GM10266 (cell line): ENCODE measurements at regions not wholly inside any gene's neighbourhood (a gene's known extent, or its start where the extent isn't known, plus 50 kb on each side); places are given as distances from the start of the nearest gene placed in this dataset.
A peak's percentile ranks its signal among the peaks of the same experiment; 100 is the strongest.
"Not testable (repeated sequence)": the region's sequence is repeated elsewhere in the genome, so short reads cannot be mapped to it uniquely, and the experiment has no call there.

ENCODE experiments used
- DNase-seq: peaks from one replicate; pipeline ENCODE4 v3.0.0; 2012; ENCODE audit errors: extremely low spot score
- TF ChIP-seq, protein P1 (sequence below): IDR thresholded peaks from 2 replicates; pipeline ENCODE4 v1.5.1; 2012; ENCODE audit warnings: mild to moderate bottlenecking, low read depth; ENCODE audit not compliant: control insufficient read depth, insufficient read depth; ENCODE audit errors: missing control alignments

- DNase-seq, result not testable (repeated sequence)
Measured at GRCh38 chr3:144023543-144023942, 51.9 kb downstream of the DIPK2A start.

DNA sequence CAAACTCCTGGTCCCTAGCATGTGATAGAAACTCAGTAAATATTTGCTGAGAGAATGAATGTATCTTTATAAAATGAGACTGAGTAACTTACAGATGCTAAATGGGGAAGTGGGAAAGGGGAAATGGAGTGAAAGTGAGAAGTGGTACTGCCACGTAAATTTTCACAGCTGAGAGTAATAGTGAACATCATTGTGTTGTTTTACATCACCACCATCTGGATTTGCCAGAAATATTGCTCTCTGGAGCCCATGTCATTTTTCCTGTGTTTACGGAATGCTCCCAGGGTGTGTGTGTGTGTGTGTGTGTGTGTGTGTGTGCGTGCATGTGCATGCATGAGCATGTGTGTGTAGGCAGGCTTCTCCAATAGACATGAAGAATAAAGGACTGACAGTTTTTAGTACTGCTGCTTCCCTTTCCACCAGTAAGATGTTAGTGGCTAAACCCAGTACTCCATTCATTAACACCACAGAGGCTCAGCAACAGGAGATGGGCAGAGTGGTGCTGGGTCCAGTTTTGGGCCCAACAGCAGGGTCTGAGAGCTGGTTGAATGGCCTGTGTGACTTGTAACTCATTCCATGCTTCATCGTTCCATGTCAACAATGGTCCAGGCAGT is 57.3 kb downstream of the DIPK2A start:
- TF ChIP-seq, protein P1, sequence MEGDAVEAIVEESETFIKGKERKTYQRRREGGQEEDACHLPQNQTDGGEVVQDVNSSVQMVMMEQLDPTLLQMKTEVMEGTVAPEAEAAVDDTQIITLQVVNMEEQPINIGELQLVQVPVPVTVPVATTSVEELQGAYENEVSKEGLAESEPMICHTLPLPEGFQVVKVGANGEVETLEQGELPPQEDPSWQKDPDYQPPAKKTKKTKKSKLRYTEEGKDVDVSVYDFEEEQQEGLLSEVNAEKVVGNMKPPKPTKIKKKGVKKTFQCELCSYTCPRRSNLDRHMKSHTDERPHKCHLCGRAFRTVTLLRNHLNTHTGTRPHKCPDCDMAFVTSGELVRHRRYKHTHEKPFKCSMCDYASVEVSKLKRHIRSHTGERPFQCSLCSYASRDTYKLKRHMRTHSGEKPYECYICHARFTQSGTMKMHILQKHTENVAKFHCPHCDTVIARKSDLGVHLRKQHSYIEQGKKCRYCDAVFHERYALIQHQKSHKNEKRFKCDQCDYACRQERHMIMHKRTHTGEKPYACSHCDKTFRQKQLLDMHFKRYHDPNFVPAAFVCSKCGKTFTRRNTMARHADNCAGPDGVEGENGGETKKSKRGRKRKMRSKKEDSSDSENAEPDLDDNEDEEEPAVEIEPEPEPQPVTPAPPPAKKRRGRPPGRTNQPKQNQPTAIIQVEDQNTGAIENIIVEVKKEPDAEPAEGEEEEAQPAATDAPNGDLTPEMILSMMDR, result no peak

DNA sequence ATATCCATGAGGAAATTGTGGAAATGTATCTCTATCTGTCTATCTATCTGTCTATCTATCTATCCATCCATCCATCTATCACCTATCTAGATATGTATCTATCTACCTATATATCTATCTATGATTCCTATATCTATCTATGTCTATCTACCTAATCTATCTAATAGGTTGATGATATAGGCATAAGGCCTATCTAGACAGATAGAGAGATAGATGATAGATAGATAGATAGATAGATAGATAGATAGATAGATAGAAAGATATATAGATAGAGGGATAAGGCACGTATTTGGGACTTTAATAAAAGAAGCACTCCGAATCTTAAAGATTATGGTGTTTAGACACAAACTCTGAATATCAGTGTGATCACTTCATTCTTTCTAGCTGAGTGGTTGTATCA is 58.1 kb downstream of the DIPK2A start:
- TF ChIP-seq, protein P1, result no peak

More for the DNA sequence above, 57.3 kb downstream of the DIPK2A start:
- DNase-seq, result peak; percentile 38

DNA sequence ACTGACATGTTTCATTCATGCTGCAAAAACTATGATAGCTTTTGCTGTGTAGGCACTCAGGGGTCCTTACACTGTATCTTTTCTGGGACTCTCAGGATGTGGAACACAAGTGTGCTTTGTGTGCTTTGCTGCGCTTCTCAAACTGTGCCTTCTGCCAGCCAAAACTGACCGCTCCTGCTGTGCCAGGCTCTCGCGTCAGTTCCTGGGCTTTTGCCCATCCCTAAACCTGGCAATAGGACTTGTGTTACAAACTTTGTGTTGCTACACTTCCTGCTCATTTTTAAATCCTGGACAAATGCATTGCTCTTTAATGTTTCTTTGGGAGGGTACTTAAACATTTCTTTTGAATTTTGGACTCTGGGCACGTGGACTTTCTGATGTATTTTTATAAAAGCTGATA is 60.3 kb downstream of the DIPK2A start:
- no peak for DNase-seq
- TF ChIP-seq, protein P1, result no peak

More for the DNA sequence above, 58.1 kb downstream of the DIPK2A start:
- no peak for DNase-seq

DNA sequence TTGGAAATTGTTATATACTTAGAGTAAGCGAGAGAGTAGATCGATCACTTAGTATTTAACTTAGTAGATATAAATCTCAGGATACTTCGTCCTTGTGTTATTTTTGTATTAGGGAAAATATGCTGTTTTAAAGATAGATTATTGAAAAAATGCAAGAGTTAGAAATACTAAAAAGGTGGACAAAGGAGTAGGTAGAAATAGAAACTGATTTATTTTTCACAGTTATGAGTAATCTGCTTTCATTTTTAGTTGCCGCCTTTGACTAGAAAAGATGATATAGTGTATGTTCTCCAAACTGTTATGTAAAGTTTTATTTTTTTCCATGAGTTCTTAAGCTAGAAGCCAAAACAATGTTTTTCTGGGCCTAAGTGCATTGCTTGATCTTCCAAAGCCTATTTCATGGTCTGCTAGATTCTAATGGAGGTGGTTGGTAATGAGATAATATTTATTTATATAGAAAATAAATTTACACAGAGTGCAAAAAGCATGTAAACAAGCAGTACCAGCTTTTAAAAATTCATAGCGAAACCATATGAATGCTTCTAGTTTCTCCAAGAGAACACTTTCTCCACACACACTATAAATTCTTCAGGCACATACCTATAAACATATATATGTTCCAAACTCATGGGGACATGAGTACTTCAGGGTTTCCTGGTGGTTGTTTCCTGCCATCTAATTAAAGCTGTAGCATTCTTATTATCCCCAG is 61.1 kb downstream of the DIPK2A start:
- TF ChIP-seq, protein P1, result no peak
- DNase-seq, result peak; percentile 24

- TF ChIP-seq, protein P1, result no peak
- no peak for DNase-seq
Measured at GRCh38 chr3:144033240-144033589, 61.6 kb downstream of the DIPK2A start.

- TF ChIP-seq, protein P1, result no peak
- DNase-seq, result no peak
Measured at GRCh38 chr3:144033863-144034262, 62.2 kb downstream of the DIPK2A start.

DNA sequence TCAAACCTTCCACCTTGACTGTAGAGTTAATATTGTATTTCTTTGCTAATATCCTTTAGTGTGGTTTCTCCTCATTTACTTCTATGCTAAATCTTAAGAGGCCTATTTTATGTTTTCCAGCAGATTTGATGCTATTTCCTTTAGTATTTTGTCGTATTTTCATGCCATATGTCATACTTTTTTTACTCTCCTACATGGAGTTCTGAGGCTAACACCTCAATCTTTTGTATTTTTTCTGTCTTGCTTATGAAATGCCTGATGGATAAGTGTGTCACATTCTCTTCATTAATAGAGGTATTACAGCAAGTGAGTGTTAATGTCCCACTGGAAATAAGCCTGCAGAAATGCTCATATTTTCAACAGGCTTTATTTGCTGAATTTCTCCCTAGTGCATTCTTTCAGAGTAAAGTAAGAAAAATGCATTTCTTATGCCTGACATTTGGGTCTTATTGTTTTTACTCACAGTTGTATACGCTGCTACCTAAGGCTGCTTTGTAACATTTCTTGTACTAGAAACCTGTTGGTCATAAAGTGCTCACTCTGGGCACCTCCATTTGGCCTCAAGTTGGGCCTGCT is 63.2 kb downstream of the DIPK2A start:
- TF ChIP-seq, protein P1, result no peak
- no peak for DNase-seq
